ENCODE measurements at regions not wholly inside any gene's neighbourhood (a gene's known extent, or its start where the extent isn't known, plus 50 kb on each side); places are given as distances from the start of the nearest gene placed in this dataset.
A peak's percentile ranks its signal among the peaks of the same experiment; 100 is the strongest.

GRCh38 chr7:31418928-31419327 lies 78.4 kb upstream of the NEUROD6 start:
- TF ChIP-seq, protein P1, sequence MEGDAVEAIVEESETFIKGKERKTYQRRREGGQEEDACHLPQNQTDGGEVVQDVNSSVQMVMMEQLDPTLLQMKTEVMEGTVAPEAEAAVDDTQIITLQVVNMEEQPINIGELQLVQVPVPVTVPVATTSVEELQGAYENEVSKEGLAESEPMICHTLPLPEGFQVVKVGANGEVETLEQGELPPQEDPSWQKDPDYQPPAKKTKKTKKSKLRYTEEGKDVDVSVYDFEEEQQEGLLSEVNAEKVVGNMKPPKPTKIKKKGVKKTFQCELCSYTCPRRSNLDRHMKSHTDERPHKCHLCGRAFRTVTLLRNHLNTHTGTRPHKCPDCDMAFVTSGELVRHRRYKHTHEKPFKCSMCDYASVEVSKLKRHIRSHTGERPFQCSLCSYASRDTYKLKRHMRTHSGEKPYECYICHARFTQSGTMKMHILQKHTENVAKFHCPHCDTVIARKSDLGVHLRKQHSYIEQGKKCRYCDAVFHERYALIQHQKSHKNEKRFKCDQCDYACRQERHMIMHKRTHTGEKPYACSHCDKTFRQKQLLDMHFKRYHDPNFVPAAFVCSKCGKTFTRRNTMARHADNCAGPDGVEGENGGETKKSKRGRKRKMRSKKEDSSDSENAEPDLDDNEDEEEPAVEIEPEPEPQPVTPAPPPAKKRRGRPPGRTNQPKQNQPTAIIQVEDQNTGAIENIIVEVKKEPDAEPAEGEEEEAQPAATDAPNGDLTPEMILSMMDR (conservative IDR thresholded peaks at IDR 0.05; ENCODE audit: low read length) = no peak
- no peak for DNase-seq (ENCODE audit: low read depth)
- H3K4me3 ChIP-seq (ENCODE audit: low read length) = no peak overlapping the region

- no peak overlapping the region for H3K4me3 ChIP-seq (ENCODE audit: low read length)
- TF ChIP-seq, protein P1 (conservative IDR thresholded peaks at IDR 0.05; ENCODE audit: low read length) = no peak
- DNase-seq (ENCODE audit: low read depth) = no peak
These were observed 79.1 kb upstream of the NEUROD6 start for GRCh38 chr7:31419505-31420055.

GRCh38 chr7:31420948-31421347 lies 80.4 kb upstream of the NEUROD6 start:
- H3K4me3 ChIP-seq (ENCODE audit: low read length) = no peak overlapping the region
- TF ChIP-seq, protein P1 (conservative IDR thresholded peaks at IDR 0.05; ENCODE audit: low read length) = no peak
- no peak for DNase-seq (ENCODE audit: low read depth)

DNA sequence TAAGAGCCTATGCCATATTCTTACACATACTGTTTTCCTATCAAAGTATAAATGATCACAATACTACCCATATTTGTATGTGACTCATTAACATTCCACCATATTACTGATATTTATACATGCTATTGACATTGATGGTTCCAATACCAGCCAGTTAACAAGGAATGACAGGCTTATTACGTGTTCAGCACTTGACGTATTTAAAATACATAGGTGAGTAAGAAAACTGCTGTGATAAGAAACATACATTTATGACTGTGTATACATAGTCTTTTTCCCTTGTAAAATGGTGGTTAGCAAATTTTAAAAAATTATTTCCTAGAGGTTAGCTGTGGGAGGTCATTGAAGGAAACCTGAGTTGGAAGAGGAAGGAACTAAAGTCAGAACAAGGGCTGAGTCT lies 81.1 kb upstream of the NEUROD6 start:
- TF ChIP-seq, protein P1 (conservative IDR thresholded peaks at IDR 0.05; ENCODE audit: low read length) = no peak
- no peak overlapping the region for H3K4me3 ChIP-seq (ENCODE audit: low read length)
- DNase-seq (ENCODE audit: low read depth) = no peak

DNA sequence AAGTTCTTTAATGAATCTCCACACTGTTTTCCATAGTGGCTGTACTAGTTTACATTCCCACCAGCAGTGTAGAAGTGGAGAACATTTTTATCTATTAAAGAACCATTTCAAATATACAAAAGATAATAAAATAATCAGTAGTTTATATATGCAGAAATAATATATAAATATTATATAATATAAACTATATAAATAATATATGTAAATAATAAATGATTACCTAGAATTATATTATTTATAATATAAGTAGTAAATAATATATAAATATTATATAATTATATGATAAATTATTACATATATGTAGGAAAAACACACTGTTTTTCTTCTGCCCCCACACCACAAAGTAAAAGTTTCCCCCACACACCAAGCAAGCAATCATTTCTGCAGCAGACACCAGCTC lies 83.5 kb upstream of the NEUROD6 start:
- no peak for DNase-seq (ENCODE audit: low read depth)
- TF ChIP-seq, protein P1 (conservative IDR thresholded peaks at IDR 0.05; ENCODE audit: low read length) = no peak
- H3K4me3 ChIP-seq (ENCODE audit: low read length) = no peak overlapping the region

GRCh38 chr7:31432176-31432575 lies 81.7 kb upstream of the ITPRID1 start:
- no peak overlapping the region for H3K4me3 ChIP-seq (ENCODE audit: low read length)
- TF ChIP-seq, protein P1 (conservative IDR thresholded peaks at IDR 0.05; ENCODE audit: low read length) = no peak
- peak; percentile 39 for DNase-seq (ENCODE audit: low read depth)

DNA sequence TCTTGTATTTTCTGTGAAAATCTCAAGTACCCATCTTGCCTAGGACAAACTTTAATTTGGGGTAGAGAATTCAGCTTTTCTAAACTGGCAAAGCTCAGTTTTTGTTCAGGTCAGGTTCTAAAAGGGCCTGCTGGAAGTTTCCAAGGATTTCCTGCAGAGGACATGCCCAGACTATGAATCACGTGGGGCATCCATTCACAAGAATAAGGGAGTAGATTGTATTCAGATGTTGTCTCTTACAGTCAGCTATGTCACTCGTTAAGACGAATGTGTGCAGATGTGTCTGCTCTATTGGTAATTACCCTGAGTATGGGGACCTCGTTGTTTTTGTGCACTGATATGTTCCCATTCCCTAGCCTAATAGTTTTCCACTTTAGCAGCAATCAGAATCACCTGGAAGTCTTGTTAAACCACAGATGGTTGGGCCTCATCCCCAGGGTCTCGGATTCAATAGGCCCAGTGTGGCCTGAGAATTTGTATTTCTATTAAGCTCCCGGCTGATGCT lies 81.0 kb upstream of the ITPRID1 start:
- DNase-seq (ENCODE audit: low read depth) = peak; percentile 1
- TF ChIP-seq, protein P1 (conservative IDR thresholded peaks at IDR 0.05; ENCODE audit: low read length) = no peak
- no peak overlapping the region for H3K4me3 ChIP-seq (ENCODE audit: low read length)
